ENCODE measurements at regions not wholly inside any gene's neighbourhood (a gene's known extent, or its start where the extent isn't known, plus 50 kb on each side); places are given as distances from the start of the nearest gene placed in this dataset.

DNA sequence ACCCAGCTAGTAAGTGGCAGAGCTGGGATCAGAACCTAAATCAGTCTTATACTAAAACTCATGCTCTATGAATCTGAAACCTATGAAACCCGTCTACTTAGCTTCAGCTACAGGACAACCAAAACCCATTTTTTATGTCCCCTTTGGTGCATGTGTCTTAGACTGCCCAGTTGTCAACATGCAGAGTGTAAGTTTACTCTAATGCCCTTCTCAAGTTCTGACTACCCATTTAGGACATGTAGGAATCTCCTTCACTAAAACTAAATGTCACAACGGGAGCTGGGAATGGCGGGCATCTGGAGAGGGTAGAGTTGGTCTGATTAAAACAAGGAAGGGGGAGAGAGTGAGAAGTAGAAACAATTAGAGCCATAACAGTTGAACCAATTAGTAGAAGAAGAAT, 167.9 kb upstream of the UBASH3B start:
- no peaks in the 10 kb centered on the region for H3K9me3 ChIP-seq (replicated peaks; ENCODE audit: insufficient read depth, low read length)
- no peak for DNase-seq
- no peaks in the 10 kb centered on the region for H3K36me3 ChIP-seq (replicated peaks; ENCODE audit: insufficient read depth, low read length)
- no peaks in the 10 kb centered on the region for H4K20me1 ChIP-seq (ENCODE audit: insufficient read depth, low read length)
- H3K27ac ChIP-seq (ENCODE audit: low read length) = no peak overlapping the region
- H3K4me3 ChIP-seq (ENCODE audit: low read length) = no peak overlapping the region
- TF ChIP-seq, protein P1, sequence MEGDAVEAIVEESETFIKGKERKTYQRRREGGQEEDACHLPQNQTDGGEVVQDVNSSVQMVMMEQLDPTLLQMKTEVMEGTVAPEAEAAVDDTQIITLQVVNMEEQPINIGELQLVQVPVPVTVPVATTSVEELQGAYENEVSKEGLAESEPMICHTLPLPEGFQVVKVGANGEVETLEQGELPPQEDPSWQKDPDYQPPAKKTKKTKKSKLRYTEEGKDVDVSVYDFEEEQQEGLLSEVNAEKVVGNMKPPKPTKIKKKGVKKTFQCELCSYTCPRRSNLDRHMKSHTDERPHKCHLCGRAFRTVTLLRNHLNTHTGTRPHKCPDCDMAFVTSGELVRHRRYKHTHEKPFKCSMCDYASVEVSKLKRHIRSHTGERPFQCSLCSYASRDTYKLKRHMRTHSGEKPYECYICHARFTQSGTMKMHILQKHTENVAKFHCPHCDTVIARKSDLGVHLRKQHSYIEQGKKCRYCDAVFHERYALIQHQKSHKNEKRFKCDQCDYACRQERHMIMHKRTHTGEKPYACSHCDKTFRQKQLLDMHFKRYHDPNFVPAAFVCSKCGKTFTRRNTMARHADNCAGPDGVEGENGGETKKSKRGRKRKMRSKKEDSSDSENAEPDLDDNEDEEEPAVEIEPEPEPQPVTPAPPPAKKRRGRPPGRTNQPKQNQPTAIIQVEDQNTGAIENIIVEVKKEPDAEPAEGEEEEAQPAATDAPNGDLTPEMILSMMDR (IDR thresholded peaks at IDR 0.05; ENCODE audit: low read length) = no peak
- TF ChIP-seq EZH2 (optimal IDR thresholded peaks at IDR 0.05; ENCODE audit: low read depth, low read length) = no peak
- TF ChIP-seq EZH2phosphoT487 (IDR thresholded peaks at IDR 0.05; ENCODE audit: low read length) = no peak
- no peaks in the 10 kb centered on the region for H3K27me3 ChIP-seq (replicated peaks; ENCODE audit: insufficient read depth, low read length)
- no peak overlapping the region for H3K9ac ChIP-seq (ENCODE audit: low read length)
- no peaks in the 10 kb centered on the region for H3K4me1 ChIP-seq (ENCODE audit: low read length)
- H3K9me2 ChIP-seq (replicated peaks; ENCODE audit: insufficient read depth, low read length) = no peaks in the 10 kb centered on the region
- no peaks in the 10 kb centered on the region for H3K79me2 ChIP-seq (ENCODE audit: low read length)
- no peak overlapping the region for H3K4me2 ChIP-seq (ENCODE audit: low read depth, low read length)
- no peak overlapping the region for H2AFZ ChIP-seq (ENCODE audit: low read length)
- no peaks in the 10 kb centered on the region for H3F3A ChIP-seq (ENCODE audit: insufficient read depth, low read length)

DNA sequence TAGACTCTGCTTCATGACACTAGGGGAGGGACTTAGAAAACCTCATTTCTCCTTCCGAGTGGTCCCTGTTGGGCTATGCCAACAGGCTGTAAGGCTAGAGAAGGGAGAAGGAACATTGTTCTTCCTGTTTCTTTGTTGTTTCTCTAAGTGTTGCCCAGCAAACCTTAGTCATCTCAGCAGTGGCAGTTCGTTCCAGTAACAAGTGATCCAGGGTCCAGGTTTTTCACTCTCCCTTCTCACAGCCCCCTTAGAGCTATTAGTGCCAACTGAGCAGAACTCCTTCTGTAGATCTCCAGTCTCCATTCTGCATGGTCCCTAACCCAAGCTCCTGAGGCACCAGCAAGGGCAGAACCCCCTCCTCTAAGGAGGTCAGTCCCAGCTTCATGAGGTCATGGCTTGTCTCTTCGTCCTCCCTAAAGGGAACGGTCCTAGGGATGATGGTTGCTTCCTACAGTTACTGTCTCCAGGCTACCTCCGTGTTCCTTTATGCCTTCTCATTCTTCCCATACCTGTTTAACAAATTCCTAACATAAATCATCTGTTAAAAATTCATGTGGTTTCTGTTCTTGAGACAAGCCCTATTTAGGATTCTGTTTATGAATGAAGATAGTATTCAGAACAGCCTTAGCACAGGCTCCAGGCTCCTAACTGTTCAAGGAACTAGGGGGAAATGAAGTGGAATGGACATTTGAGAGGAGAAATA, 168.6 kb upstream of the UBASH3B start:
- Histone ChIP-seq H3K9me3 (replicated peaks; ENCODE audit: insufficient read depth, low read length) (no peaks in the 10 kb centered on the region), H3K4me2 (ENCODE audit: low read depth, low read length) (no peak overlapping the region), H3K9ac (ENCODE audit: low read length) (no peak overlapping the region), H3K27ac (ENCODE audit: low read length) (no peak overlapping the region), H4K20me1 (ENCODE audit: insufficient read depth, low read length) (no peaks in the 10 kb centered on the region), H3K4me3 (ENCODE audit: low read length) (no peak overlapping the region), H3K27me3 (replicated peaks; ENCODE audit: insufficient read depth, low read length) (no peaks in the 10 kb centered on the region), H3F3A (ENCODE audit: insufficient read depth, low read length) (no peaks in the 10 kb centered on the region), H2AFZ (ENCODE audit: low read length) (no peak overlapping the region), H3K9me2 (replicated peaks; ENCODE audit: insufficient read depth, low read length) (no peaks in the 10 kb centered on the region), H3K4me1 (ENCODE audit: low read length) (no peaks in the 10 kb centered on the region), H3K79me2 (ENCODE audit: low read length) (no peaks in the 10 kb centered on the region), H3K36me3 (replicated peaks; ENCODE audit: insufficient read depth, low read length) (no peaks in the 10 kb centered on the region)
- TF ChIP-seq EZH2 (optimal IDR thresholded peaks at IDR 0.05; ENCODE audit: low read depth, low read length) = no peak
- TF ChIP-seq, protein P1 (IDR thresholded peaks at IDR 0.05; ENCODE audit: low read length) = no peak
- DNase-seq = no peak

DNA sequence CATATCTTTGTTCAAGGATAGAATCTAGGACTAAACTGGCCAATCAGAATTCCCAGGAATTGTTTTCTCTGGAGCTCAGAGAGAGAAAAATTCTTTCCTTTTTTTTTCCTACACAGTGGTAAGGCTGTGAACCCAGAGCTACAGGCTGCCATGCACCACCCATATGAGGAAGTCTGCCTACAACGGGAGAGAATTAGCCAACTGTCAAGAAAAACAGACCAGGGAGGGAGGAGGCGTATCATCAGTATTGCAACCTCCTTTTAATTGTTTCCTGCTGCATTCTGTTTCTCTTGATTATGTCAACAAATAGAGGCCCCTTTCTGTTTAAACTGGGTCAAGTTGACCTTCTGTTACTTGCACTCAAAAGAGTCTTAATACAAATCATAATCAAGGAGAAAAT, 176.5 kb upstream of the UBASH3B start:
- Histone ChIP-seq H3K4me1 (ENCODE audit: low read length) (no peaks in the 10 kb centered on the region), H3K36me3 (replicated peaks; ENCODE audit: insufficient read depth, low read length) (no peaks in the 10 kb centered on the region), H3K9ac (ENCODE audit: low read length) (no peak overlapping the region), H3K79me2 (ENCODE audit: low read length) (no peaks in the 10 kb centered on the region), H3K4me2 (ENCODE audit: low read depth, low read length) (no peak overlapping the region), H4K20me1 (ENCODE audit: insufficient read depth, low read length) (no peaks in the 10 kb centered on the region), H2AFZ (ENCODE audit: low read length) (no peak overlapping the region), H3K27ac (ENCODE audit: low read length) (no peak overlapping the region), H3F3A (ENCODE audit: insufficient read depth, low read length) (no peaks in the 10 kb centered on the region), H3K27me3 (replicated peaks; ENCODE audit: insufficient read depth, low read length) (no peaks in the 10 kb centered on the region), H3K9me2 (replicated peaks; ENCODE audit: insufficient read depth, low read length) (no peaks in the 10 kb centered on the region), H3K4me3 (ENCODE audit: low read length) (no peak overlapping the region), H3K9me3 (replicated peaks; ENCODE audit: insufficient read depth, low read length) (no peaks in the 10 kb centered on the region)
- DNase-seq = no peak
- TF ChIP-seq EZH2phosphoT487 (IDR thresholded peaks at IDR 0.05; ENCODE audit: low read length) (no peak), EZH2 (optimal IDR thresholded peaks at IDR 0.05; ENCODE audit: low read depth, low read length) (no peak)
- TF ChIP-seq, protein P1 (IDR thresholded peaks at IDR 0.05; ENCODE audit: low read length) = no peak
